ENCODE measurements at regions not wholly inside any gene's neighbourhood (a gene's known extent, or its start where the extent isn't known, plus 50 kb on each side); places are given as distances from the start of the nearest gene placed in this dataset.

DNA sequence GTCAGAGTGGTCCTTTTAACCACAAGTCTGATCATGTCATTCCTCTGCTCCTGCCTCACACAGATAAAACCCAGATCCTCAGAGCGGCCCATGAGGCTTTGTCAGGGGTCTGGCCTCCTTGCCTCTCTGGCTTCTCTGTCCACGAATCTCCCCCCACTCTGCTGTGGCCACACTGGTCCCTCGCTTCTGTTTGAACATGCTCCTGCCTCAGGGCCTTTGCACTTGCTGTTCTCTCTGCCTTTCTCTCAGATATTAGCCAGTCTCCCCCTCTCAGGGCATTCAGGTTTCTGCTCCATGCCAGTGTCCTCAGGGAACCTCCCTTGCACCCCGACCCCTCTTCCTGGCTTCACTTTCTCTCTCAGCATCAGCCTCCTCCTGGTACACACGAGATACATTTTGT, 518.5 kb downstream of the PREX1 start:
- Mint-ChIP-seq H3K27me3 (ENCODE audit: insufficient read depth) (peaks cover 5% of the 10 kb centered on the region), H3K9me3 (no peaks in the 10 kb centered on the region), H3K27ac (no peak overlapping the region), H3K4me3 (no peak overlapping the region), H3K4me1 (ENCODE audit: low read depth) (no peaks in the 10 kb centered on the region), H3K36me3 (ENCODE audit: low read depth) (no peaks in the 10 kb centered on the region)
- no peak for DNase-seq (ENCODE audit: low spot score)
- intact Hi-C loops (cut with micrococcal nuclease) = no loop called here

DNA sequence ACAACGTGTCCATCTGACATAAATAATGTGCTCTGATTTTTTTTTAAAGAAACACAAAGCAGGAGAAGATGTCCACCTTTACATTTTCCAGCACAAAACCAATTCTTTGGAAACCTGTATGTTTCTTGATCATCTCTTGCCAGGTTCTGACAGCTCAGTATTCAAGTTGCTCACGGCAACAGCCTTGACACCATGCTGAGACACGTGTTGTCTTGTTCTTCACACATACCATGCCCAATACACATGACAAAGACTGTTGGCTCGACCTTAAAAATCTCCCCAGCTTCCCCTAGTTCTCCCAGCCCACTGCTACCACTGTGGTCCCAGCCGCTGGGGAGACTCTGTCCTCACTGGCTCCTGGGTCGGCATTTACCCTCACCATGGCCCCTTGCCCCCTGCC, 518.9 kb downstream of the PREX1 start:
- peaks cover 6% of the 10 kb centered on the region for H3K27me3 Mint-ChIP-seq (ENCODE audit: insufficient read depth)
- no peaks in the 10 kb centered on the region for H3K4me1 Mint-ChIP-seq (ENCODE audit: low read depth)
- no peak overlapping the region for H3K27ac Mint-ChIP-seq
- H3K36me3 Mint-ChIP-seq (ENCODE audit: low read depth) = no peaks in the 10 kb centered on the region
- intact Hi-C loops (cut with micrococcal nuclease) = no loop called here
- DNase-seq (ENCODE audit: low spot score) = no peak
- H3K4me3 Mint-ChIP-seq = no peak overlapping the region
- no peaks in the 10 kb centered on the region for H3K9me3 Mint-ChIP-seq

DNA sequence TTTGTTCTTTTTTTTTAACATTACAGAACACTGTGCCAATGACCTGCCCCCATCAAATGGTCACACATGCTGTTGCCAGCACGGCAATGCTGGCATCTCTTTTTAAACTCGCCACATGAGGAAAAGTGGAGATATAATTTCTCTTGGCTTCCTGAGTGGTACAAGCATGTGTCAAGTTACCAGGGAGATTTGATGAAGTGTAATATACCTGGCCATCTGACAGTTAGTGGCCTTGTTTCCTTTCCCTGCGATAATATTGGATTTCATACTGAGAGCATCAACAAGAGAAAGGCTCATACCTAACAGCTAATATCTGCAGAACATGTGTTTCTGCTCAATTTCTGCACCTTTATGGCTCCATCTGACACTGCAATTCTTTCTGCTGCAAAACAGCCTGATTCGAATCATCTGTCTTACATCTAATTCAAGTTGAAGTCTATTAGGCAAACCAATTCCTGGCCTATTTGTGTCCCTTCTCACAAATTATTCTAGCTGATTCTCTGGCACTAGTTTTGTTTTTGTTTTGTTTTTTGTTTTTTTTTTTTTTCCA, 519.5 kb downstream of the PREX1 start:
- Mint-ChIP-seq H3K36me3 (ENCODE audit: low read depth) (no peaks in the 10 kb centered on the region), H3K27me3 (ENCODE audit: insufficient read depth) (peaks cover 6% of the 10 kb centered on the region), H3K4me1 (ENCODE audit: low read depth) (no peaks in the 10 kb centered on the region), H3K27ac (no peak overlapping the region), H3K4me3 (no peak overlapping the region), H3K9me3 (no peaks in the 10 kb centered on the region)
- DNase-seq (ENCODE audit: low spot score) = no peak
- intact Hi-C loops (cut with micrococcal nuclease) = no loop called here

DNA sequence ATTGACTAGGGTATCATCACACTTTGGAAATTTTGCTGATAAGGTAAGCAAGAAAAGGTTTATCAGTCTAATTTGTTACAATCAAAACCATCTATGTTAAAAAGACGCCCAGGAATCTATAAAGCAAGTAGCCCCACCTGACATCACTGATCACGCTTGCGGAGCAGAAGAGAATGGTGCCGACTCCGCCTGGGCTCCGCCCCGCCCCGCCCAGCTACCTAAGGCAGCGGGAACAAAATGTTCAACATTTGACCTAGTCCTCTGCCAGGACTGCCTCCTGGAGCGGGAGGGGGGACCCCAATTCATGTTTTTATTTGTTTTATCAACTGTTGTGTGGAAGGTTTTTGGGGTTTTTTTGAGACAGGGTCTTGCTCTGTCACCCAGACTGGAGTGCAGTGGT, 520.5 kb downstream of the PREX1 start:
- no peaks in the 10 kb centered on the region for H3K36me3 Mint-ChIP-seq (ENCODE audit: low read depth)
- H3K27me3 Mint-ChIP-seq (ENCODE audit: insufficient read depth) = peaks cover 5% of the 10 kb centered on the region
- H3K4me1 Mint-ChIP-seq (ENCODE audit: low read depth) = no peaks in the 10 kb centered on the region
- no peaks in the 10 kb centered on the region for H3K9me3 Mint-ChIP-seq
- intact Hi-C loops (cut with micrococcal nuclease) = no loop called here
- H3K27ac Mint-ChIP-seq = no peak overlapping the region
- no peak overlapping the region for H3K4me3 Mint-ChIP-seq
- DNase-seq (ENCODE audit: low spot score) = no peak

DNA sequence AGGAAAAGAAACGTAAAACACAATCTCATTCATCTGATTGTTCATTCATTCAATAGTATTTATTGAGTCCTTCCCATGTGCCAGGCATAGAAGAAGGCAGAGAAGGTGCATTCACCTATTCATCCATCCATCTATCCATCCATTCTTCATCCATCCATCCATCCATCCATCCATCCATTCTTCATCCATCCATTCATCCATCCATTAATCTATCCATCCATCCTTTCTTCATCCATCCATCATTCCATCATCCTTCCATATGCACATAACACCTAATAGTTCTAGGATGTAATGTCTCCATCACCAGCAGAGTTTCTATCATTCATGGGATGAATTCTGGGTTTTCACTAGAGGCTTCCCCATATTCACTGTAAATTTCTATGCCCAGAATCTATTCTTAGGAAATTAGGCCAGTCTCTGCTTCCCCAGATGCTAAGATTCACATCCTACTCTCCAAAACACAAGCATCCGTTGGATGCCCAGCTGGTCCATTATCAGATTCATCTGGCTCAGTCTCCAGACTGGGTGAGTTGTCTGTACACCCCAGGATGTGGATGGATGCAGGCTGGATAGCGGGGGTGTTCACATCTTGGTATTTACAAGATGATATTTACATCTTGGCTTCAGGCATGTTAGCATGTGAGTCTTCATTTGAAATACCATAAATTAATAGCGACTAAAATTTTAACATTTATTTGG, 517.7 kb upstream of the SULF2 start:
- no peaks in the 10 kb centered on the region for H3K9me3 Mint-ChIP-seq
- no peak for DNase-seq (ENCODE audit: low spot score)
- peaks cover 5% of the 10 kb centered on the region for H3K27me3 Mint-ChIP-seq (ENCODE audit: insufficient read depth)
- H3K36me3 Mint-ChIP-seq (ENCODE audit: low read depth) = no peaks in the 10 kb centered on the region
- no peak overlapping the region for H3K27ac Mint-ChIP-seq
- H3K4me3 Mint-ChIP-seq = no peak overlapping the region
- intact Hi-C loops (cut with micrococcal nuclease) = no loop called here
- H3K4me1 Mint-ChIP-seq (ENCODE audit: low read depth) = no peaks in the 10 kb centered on the region

DNA sequence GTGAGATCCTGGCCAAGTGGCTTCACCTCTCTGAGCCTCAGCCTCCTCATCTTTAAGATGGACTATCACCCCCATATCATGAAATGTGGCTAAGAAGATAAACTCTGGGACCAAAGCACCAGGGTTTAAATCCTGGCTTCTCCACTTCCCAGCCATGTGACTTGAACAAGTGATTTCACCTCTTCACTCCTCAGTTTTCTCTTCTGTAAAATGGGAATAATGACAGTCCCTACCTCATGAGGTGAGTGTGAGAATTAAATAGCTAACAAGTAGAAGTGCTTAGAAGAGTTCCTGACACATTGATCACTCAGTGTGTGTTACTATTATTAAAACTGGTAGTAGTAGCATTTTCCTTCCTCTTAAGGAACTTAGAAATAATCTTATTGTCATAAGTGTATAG, 516.9 kb upstream of the SULF2 start:
- no peak for DNase-seq (ENCODE audit: low spot score)
- Mint-ChIP-seq H3K27ac (no peak overlapping the region), H3K9me3 (no peaks in the 10 kb centered on the region), H3K27me3 (ENCODE audit: insufficient read depth) (peaks cover 6% of the 10 kb centered on the region), H3K36me3 (ENCODE audit: low read depth) (no peaks in the 10 kb centered on the region), H3K4me3 (no peak overlapping the region), H3K4me1 (ENCODE audit: low read depth) (no peaks in the 10 kb centered on the region)
- intact Hi-C loops (cut with micrococcal nuclease) = no loop called here

DNA sequence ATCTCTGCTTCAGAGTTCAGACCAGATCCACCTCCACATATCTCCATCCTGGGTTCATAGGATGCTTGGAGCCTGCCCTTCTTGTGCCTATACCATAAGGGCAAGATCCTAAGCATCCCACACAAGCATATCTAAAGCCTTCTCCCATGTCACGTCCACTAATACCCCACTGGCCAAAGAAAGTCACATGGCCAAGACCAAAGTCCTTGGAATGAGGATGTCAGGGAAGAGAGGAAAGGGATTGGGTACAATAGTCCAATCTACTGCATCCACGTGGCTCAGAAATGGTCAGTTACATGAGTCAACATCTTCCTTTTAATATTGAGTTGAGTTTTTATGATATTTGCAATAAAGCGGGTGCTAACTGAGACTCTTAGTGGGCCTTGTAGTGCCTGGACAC, 515.9 kb upstream of the SULF2 start:
- intact Hi-C loops (cut with micrococcal nuclease) = no loop called here
- no peaks in the 10 kb centered on the region for H3K36me3 Mint-ChIP-seq (ENCODE audit: low read depth)
- H3K27ac Mint-ChIP-seq = no peak overlapping the region
- H3K4me1 Mint-ChIP-seq (ENCODE audit: low read depth) = no peaks in the 10 kb centered on the region
- H3K4me3 Mint-ChIP-seq = no peak overlapping the region
- H3K9me3 Mint-ChIP-seq = no peaks in the 10 kb centered on the region
- no peak for DNase-seq (ENCODE audit: low spot score)
- peaks cover 4% of the 10 kb centered on the region for H3K27me3 Mint-ChIP-seq (ENCODE audit: insufficient read depth)

DNA sequence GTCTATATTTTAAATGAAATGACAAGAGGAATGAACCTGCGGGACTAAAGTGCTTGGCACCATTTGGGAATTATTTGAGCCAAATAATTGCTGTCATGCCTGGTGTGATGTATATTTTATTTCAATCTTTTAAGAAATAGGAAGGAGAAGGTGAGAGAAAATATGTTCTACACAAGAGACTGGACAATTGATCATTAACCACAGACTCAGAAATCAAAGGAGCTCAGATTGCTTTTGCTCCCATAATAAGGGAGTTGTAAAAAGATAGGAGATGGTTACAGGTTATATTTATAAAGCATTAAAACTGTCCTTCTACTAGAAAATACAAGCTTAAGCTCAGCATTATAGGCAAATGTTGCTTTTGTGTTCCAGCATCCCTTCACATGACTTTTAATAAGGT, 515.2 kb upstream of the SULF2 start:
- no peak overlapping the region for H3K4me3 Mint-ChIP-seq
- no peaks in the 10 kb centered on the region for H3K9me3 Mint-ChIP-seq
- H3K27me3 Mint-ChIP-seq (ENCODE audit: insufficient read depth) = peaks cover 4% of the 10 kb centered on the region
- H3K27ac Mint-ChIP-seq = no peak overlapping the region
- H3K4me1 Mint-ChIP-seq (ENCODE audit: low read depth) = no peaks in the 10 kb centered on the region
- DNase-seq (ENCODE audit: low spot score) = no peak
- intact Hi-C loops (cut with micrococcal nuclease) = no loop called here
- H3K36me3 Mint-ChIP-seq (ENCODE audit: low read depth) = no peaks in the 10 kb centered on the region

DNA sequence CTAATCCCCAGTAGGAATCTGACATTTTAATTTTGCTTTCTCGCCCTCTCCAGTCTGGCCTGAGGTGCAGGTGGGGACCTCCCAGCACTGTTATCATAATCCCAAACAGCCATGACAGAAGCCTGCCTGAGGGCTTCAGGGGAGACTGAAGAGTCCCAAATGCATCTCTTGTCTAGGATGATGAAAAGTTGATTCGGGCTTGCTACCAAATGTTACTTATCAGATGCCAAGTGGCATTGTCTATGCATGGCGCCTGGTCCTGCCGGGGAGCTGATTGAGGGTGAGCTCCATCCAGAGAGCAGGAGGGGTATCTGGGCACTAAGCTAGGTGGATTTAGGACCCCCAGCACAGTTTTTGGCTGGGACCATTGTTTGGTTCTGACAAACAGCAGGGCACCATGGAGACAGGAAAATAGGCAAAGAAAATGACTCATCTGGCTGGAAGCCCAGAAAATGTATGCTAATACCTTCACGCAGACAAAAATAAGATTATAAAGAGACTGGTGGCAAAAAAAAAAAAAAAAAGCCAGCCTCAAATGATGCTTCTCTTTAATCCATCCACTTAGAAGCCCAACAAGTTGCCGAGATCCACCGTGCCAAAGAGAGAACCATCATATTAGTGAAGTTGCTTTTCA, 513.7 kb upstream of the SULF2 start:
- Mint-ChIP-seq H3K4me1 (ENCODE audit: low read depth) (no peaks in the 10 kb centered on the region), H3K9me3 (no peaks in the 10 kb centered on the region), H3K27me3 (ENCODE audit: insufficient read depth) (peaks cover 4% of the 10 kb centered on the region), H3K27ac (no peak overlapping the region), H3K36me3 (ENCODE audit: low read depth) (no peaks in the 10 kb centered on the region), H3K4me3 (no peak overlapping the region)
- intact Hi-C loops (cut with micrococcal nuclease) = no loop called here
- DNase-seq (ENCODE audit: low spot score) = no peak

DNA sequence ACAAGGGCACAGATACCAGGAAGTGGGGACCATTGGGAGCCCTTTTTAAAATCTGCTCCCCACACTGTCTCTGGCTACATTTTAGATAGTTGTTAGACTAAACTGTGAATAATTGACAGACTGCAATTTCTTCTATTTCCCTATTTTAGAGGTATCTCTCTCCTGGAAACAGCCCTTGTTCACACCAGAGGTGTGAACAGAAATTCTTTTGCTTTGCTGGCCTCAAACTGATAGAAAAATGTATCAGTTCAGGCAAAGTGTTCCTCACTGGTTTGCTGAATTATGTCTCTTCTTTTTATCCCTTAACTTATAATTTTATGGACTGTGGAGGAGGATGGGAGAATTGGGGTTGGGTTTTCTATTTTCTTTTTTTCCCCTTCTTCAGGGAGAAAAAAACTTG, 513.2 kb upstream of the SULF2 start:
- H3K4me1 Mint-ChIP-seq (ENCODE audit: low read depth) = no peaks in the 10 kb centered on the region
- H3K36me3 Mint-ChIP-seq (ENCODE audit: low read depth) = no peaks in the 10 kb centered on the region
- no peaks in the 10 kb centered on the region for H3K9me3 Mint-ChIP-seq
- peaks cover 2% of the 10 kb centered on the region for H3K27me3 Mint-ChIP-seq (ENCODE audit: insufficient read depth)
- H3K27ac Mint-ChIP-seq = no peak overlapping the region
- DNase-seq (ENCODE audit: low spot score) = no peak
- intact Hi-C loops (cut with micrococcal nuclease) = no loop called here
- no peak overlapping the region for H3K4me3 Mint-ChIP-seq

DNA sequence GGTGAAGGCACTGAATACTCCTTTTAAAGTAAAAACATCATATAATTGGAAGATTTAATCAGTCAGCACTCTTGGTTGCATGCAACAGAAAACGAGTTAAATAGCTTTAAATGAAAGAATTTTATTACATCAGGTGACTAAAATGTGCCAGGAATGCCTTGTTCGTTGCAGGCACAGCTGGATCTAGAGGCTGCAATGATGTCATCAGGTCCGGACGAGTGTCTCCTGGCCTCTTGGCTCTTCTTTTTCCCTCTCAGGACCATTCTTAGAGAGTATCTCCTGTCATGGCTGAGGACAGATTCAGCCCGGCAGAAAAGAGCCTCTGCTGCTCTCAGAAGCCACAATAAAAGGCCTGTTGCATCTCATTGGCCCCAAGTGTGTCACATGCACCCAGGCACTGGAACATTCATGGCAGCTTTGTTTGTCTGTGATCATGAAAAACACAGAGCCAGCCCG, 510.7 kb upstream of the SULF2 start:
- intact Hi-C loops (cut with micrococcal nuclease) = no loop called here
- no peaks in the 10 kb centered on the region for H3K36me3 Mint-ChIP-seq (ENCODE audit: low read depth)
- H3K27ac Mint-ChIP-seq = no peak overlapping the region
- H3K4me3 Mint-ChIP-seq = no peak overlapping the region
- H3K4me1 Mint-ChIP-seq (ENCODE audit: low read depth) = no peaks in the 10 kb centered on the region
- H3K9me3 Mint-ChIP-seq = no peaks in the 10 kb centered on the region
- H3K27me3 Mint-ChIP-seq (ENCODE audit: insufficient read depth) = peaks cover 5% of the 10 kb centered on the region
- no peak for DNase-seq (ENCODE audit: low spot score)

DNA sequence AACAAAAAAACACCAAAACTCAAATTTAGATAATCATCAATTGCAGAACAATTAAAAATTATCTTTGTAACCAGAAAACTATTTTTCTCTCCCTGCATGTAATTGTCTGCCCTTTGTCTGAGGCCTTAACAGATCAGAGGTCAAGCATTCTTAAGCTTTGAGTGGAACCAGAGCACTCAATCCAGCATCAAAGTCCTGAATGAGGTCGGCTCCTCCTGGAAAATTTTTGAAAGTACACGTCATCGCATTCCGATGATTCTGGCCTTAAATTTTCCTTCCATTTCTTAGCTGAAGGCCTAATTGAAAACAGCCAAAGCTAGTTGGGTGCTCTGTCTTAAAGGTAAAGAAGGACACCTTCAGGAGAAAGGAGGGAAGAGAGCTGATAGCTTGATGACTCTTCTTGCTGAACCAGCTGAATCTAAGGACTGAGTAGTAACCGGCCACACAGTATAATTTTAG, 510.2 kb upstream of the SULF2 start:
- H3K27me3 Mint-ChIP-seq (ENCODE audit: insufficient read depth) = peaks cover 5% of the 10 kb centered on the region
- H3K9me3 Mint-ChIP-seq = no peaks in the 10 kb centered on the region
- H3K4me1 Mint-ChIP-seq (ENCODE audit: low read depth) = no peaks in the 10 kb centered on the region
- DNase-seq (ENCODE audit: low spot score) = no peak
- no peaks in the 10 kb centered on the region for H3K36me3 Mint-ChIP-seq (ENCODE audit: low read depth)
- intact Hi-C loops (cut with micrococcal nuclease) = no loop called here
- H3K4me3 Mint-ChIP-seq = no peak overlapping the region
- H3K27ac Mint-ChIP-seq = no peak overlapping the region

DNA sequence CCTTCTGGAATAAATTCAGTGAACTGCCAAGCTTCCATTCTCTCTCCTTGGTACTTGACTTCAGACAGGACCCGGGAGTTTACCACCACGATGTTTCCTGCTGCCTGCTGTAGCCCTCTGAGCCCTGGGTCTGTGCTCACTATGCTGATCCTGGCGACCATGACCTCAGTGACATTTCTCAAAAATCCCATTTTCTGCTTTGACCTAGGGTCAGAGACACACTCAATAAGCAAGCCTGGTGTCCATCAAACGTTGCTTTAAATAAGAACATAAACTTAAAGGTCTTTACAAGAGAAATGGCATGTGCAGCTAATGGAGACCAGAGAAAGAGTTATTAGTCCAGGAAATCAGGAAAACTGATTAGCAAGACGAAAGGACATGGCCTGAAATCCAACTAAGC, 509.7 kb upstream of the SULF2 start:
- Mint-ChIP-seq H3K27me3 (ENCODE audit: insufficient read depth) (peaks cover 5% of the 10 kb centered on the region), H3K36me3 (ENCODE audit: low read depth) (no peaks in the 10 kb centered on the region), H3K9me3 (no peaks in the 10 kb centered on the region), H3K4me1 (ENCODE audit: low read depth) (no peaks in the 10 kb centered on the region), H3K27ac (no peak overlapping the region), H3K4me3 (no peak overlapping the region)
- DNase-seq (ENCODE audit: low spot score) = no peak
- intact Hi-C loops (cut with micrococcal nuclease) = no loop called here
